ENCODE measurements at regions not wholly inside any gene's neighbourhood (a gene's known extent, or its start where the extent isn't known, plus 50 kb on each side); places are given as distances from the start of the nearest gene placed in this dataset.

GRCh38 chr2:62286089-62286785, 90.3 kb downstream of the B3GNT2 start:
- TF ChIP-seq CTCF (IDR thresholded peaks at IDR 0.05 in 4 of 5, conservative IDR thresholded peaks at IDR 0.05 in 1 of 5) (no peak), POLR2A (IDR thresholded peaks at IDR 0.05) (no peak)

Measured in gastrocnemius medialis (tissue), 4 donors.